ENCODE measurements at regions not wholly inside any gene's neighbourhood (a gene's known extent, or its start where the extent isn't known, plus 50 kb on each side); places are given as distances from the start of the nearest gene placed in this dataset.
"Not testable (repeated sequence)": the region's sequence is repeated elsewhere in the genome, so short reads cannot be mapped to it uniquely, and the experiment has no call there.

DNA sequence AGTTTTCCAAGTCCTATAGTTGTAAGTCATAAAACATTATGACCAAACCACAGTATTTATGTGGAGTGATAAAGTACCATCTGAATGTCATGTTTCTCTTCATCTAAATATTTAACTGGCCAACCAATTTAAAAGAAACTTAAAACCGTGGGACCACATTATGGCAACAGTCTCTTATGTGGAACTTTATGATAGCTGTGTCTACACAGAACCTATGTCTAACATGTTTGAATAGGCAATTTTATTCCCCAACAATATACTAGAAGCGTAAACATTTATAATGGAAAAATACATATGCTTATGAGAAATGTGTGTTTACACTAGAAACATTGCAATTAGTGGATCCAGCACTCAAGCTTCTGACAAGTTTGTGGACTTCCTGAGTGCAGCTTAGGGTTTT, 680.7 kb downstream of the REEP3 start:
- ATAC-seq (ENCODE audit: low FRiP score), result no peak
- intact Hi-C loops (cut with DNase I), result no loop called here
- no peaks in the 10 kb centered on the region for H3K27me3 ChIP-seq (ENCODE audit: control insufficient read depth in 1 of 2, insufficient read depth in 2 of 2, low read length in 1 of 2)
- 79 to 85% methylated on average over 2 of the region's 2 CpGs for WGBS, 2 donors
- no peak for DNase-seq
- H3K36me3 ChIP-seq (ENCODE audit: control insufficient read depth in 1 of 2, insufficient read depth in 2 of 2, low read length in 1 of 2), result no peaks in the 10 kb centered on the region
- H3K4me3 ChIP-seq (ENCODE audit: low read length in 2 of 2), result no peak overlapping the region
- H3K27ac ChIP-seq (ENCODE audit: low read depth in 1 of 2, low read length in 2 of 2), result no peak overlapping the region
- H3K9me3 ChIP-seq (ENCODE audit: control insufficient read depth, low read length), result no peaks in the 10 kb centered on the region
- H3K4me1 ChIP-seq (ENCODE audit: control insufficient read depth in 1 of 2, insufficient read depth in 2 of 2, low read length in 2 of 2), result no peaks in the 10 kb centered on the region

DNA sequence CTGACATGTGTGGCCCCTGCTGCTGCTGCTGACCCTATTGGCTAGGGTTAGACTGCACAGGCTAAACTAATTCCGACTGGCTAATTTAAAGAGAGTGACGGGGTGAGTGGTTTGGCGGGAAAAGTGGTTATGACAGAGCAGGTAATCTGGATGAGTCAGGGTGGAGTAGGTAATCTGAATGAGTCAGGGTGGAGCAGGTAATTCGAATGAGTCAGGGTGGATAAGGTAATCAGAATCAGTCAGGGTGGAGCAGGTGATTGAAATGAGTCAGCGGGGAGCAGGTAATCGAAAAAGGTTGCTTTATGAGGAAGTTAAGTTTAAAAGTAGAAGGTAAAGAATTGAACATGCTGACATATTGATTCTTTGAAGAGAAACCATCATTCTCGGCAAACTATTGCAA, 683.3 kb downstream of the REEP3 start:
- H3K27ac ChIP-seq (ENCODE audit: low read depth in 1 of 2, low read length in 2 of 2); H3K4me3 ChIP-seq (ENCODE audit: low read length in 2 of 2); intact Hi-C loops (cut with DNase I); H3K9me3 ChIP-seq (ENCODE audit: control insufficient read depth, low read length); ATAC-seq (ENCODE audit: low FRiP score); DNase-seq; H3K27me3 ChIP-seq (ENCODE audit: control insufficient read depth in 1 of 2, insufficient read depth in 2 of 2, low read length in 1 of 2); H3K4me1 ChIP-seq (ENCODE audit: control insufficient read depth in 1 of 2, insufficient read depth in 2 of 2, low read length in 2 of 2); H3K36me3 ChIP-seq (ENCODE audit: control insufficient read depth in 1 of 2, insufficient read depth in 2 of 2, low read length in 1 of 2): not testable (repeated sequence)
- 92% methylated on average over 7 of the region's 7 CpGs for WGBS, 2 donors

DNA sequence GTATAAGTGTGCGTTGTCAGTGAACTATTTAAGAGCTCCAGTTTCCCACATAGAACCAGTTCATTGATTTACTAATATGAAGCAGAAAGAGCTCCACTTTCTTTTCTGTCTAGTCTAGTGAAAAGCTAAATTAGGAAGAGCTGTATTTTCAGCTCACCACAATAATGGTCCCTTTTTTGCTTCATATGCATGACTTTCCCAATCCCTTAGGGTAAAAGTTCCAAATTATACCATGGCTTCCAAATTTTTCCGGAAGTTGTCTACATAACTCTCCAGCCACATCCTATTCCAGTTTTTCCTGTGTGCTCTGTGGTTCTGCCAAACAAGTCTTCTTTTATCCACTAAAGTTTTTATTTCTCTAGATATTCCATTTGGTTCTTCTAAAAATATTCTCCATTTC, 685.2 kb downstream of the REEP3 start:
- H3K4me3 ChIP-seq (ENCODE audit: low read length in 2 of 2), result no peak overlapping the region
- H3K36me3 ChIP-seq (ENCODE audit: control insufficient read depth in 1 of 2, insufficient read depth in 2 of 2, low read length in 1 of 2), result no peaks in the 10 kb centered on the region
- peaks cover 0 to 1% of the 10 kb centered on the region in 2 donors for H3K4me1 ChIP-seq (ENCODE audit: control insufficient read depth in 1 of 2, insufficient read depth in 2 of 2, low read length in 2 of 2)
- peak overlapping the region in 1 of 2 donors; percentile 18 for H3K27ac ChIP-seq (ENCODE audit: low read depth in 1 of 2, low read length in 2 of 2)
- H3K9me3 ChIP-seq (ENCODE audit: control insufficient read depth, low read length), result no peaks in the 10 kb centered on the region
- ATAC-seq (ENCODE audit: low FRiP score) (no peak), DNase-seq (no peak)
- 44 to 50% methylated on average over 2 of the region's 2 CpGs for WGBS, 2 donors
- H3K27me3 ChIP-seq (ENCODE audit: control insufficient read depth in 1 of 2, insufficient read depth in 2 of 2, low read length in 1 of 2), result no peaks in the 10 kb centered on the region
- intact Hi-C loops (cut with DNase I), result no loop called here

DNA sequence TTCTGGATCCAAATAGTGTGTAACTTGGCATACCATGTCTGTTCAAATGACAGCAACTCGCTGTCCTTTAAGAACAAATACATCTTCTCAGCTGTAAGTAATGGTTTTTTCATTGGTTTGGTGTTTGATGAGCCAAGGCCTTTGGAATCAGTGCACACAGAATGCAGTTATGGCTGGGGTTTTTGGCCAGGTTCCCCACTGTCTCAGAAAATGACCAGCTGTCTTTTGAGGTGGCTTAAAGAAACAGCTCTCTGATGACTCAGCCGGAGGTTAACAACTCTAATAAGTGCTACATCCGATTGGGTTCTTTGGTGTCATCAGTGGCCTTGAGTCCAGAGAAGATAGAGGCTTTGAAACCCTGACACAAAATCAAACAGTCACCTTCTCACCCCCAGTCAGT, 688.4 kb downstream of the REEP3 start:
- ATAC-seq (ENCODE audit: low FRiP score) (no peak), DNase-seq (no peak)
- H3K4me1 ChIP-seq (ENCODE audit: control insufficient read depth in 1 of 2, insufficient read depth in 2 of 2, low read length in 2 of 2), result peaks cover 0 to 3% of the 10 kb centered on the region in 2 donors
- no peaks in the 10 kb centered on the region for H3K36me3 ChIP-seq (ENCODE audit: control insufficient read depth in 1 of 2, insufficient read depth in 2 of 2, low read length in 1 of 2)
- H3K27ac ChIP-seq (ENCODE audit: low read depth in 1 of 2, low read length in 2 of 2), result peak overlapping the region in 1 of 2 donors; percentile 82
- WGBS, 2 donors, result 13 to 17% methylated on average over 3 of the region's 3 CpGs
- no peaks in the 10 kb centered on the region for H3K27me3 ChIP-seq (ENCODE audit: control insufficient read depth in 1 of 2, insufficient read depth in 2 of 2, low read length in 1 of 2)
- H3K4me3 ChIP-seq (ENCODE audit: low read length in 2 of 2), result no peak overlapping the region
- H3K9me3 ChIP-seq (ENCODE audit: control insufficient read depth, low read length), result no peaks in the 10 kb centered on the region
- intact Hi-C loops (cut with DNase I), result no loop called here

DNA sequence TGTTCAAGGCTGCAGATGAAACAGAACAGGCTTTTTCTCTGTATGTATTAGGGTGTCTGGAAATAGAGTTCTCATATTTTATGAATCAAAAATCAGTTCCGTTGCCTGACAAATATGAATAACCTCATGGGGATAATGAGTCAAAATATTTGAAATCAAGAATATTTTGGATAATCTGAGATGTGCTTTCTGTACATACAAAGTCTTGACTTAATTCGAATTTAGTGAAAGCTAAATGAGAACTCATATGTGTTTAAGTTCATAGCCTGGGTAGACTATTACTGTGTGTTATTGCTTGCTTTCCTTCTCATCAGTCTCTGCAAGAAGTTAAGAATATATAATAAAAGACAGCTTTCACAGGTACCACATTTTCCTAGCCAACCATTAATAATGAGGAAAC, 689.0 kb downstream of the REEP3 start:
- intact Hi-C loops (cut with DNase I), result no loop called here
- ATAC-seq (ENCODE audit: low FRiP score) (no peak), DNase-seq (no peak)
- Histone ChIP-seq H3K27me3 (ENCODE audit: control insufficient read depth in 1 of 2, insufficient read depth in 2 of 2, low read length in 1 of 2) (no peaks in the 10 kb centered on the region), H3K27ac (ENCODE audit: low read depth in 1 of 2, low read length in 2 of 2) (peak overlapping the region in 1 of 2 donors; percentile 82), H3K4me1 (ENCODE audit: control insufficient read depth in 1 of 2, insufficient read depth in 2 of 2, low read length in 2 of 2) (peaks cover 0 to 3% of the 10 kb centered on the region in 2 donors), H3K9me3 (ENCODE audit: control insufficient read depth, low read length) (no peaks in the 10 kb centered on the region), H3K36me3 (ENCODE audit: control insufficient read depth in 1 of 2, insufficient read depth in 2 of 2, low read length in 1 of 2) (no peaks in the 10 kb centered on the region), H3K4me3 (ENCODE audit: low read length in 2 of 2) (no peak overlapping the region)
- WGBS, 2 donors, result 65 to 69% methylated on average over 2 of the region's 2 CpGs

DNA sequence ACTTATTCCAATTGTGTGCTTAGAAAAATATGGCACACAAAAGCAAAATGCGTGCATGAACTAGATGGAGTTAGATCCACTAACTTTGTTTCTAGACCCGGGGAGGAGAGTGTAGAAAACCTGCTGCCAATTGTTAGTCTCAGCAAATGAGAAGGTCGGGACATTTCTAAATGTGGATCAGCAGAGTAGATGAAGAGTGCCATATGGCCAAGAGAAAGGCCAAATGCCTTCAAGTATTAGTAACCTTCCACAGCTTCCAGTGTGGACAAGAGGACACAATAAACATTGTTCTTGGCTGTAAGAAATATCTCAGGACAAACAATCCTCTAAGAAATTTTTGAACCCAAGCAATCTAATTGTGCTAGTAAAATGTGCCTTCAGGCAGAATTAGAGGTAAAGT, 690.3 kb downstream of the REEP3 start:
- Histone ChIP-seq H3K27ac (ENCODE audit: low read depth in 1 of 2, low read length in 2 of 2) (peak overlapping the region in 1 of 2 donors; percentile 67), H3K36me3 (ENCODE audit: control insufficient read depth in 1 of 2, insufficient read depth in 2 of 2, low read length in 1 of 2) (no peaks in the 10 kb centered on the region), H3K4me1 (ENCODE audit: control insufficient read depth in 1 of 2, insufficient read depth in 2 of 2, low read length in 2 of 2) (peaks cover 0 to 3% of the 10 kb centered on the region in 2 donors), H3K27me3 (ENCODE audit: control insufficient read depth in 1 of 2, insufficient read depth in 2 of 2, low read length in 1 of 2) (no peaks in the 10 kb centered on the region), H3K9me3 (ENCODE audit: control insufficient read depth, low read length) (no peaks in the 10 kb centered on the region), H3K4me3 (ENCODE audit: low read length in 2 of 2) (no peak overlapping the region)
- ATAC-seq (ENCODE audit: low FRiP score) (no peak), DNase-seq (no peak)
- intact Hi-C loops (cut with DNase I), result no loop called here
- 6 to 8% methylated on average over 3 of the region's 3 CpGs for WGBS, 2 donors

DNA sequence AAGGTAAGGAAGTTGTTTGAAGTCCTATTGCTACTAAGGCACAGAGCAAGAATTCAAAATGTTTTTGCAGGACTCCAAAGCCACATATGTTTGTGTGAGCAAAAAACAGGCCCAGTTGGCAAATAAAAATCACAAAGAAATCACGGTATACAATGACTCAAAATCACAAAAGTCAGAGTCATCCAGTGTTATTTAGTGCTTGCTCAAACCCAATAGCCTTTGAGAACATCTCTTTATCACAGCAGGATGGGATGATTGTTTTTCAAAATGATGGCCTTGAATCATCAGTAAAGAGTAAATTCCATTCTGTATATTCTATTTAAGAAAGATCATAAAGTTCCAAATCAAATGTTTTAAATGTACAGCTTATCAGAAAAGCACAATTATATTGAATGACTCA, 693.9 kb downstream of the REEP3 start:
- DNase-seq, result no peak
- Histone ChIP-seq H3K27me3 (ENCODE audit: control insufficient read depth in 1 of 2, insufficient read depth in 2 of 2, low read length in 1 of 2) (no peaks in the 10 kb centered on the region), H3K4me1 (ENCODE audit: control insufficient read depth in 1 of 2, insufficient read depth in 2 of 2, low read length in 2 of 2) (peaks cover 0 to 2% of the 10 kb centered on the region in 2 donors), H3K27ac (ENCODE audit: low read depth in 1 of 2, low read length in 2 of 2) (no peak overlapping the region), H3K4me3 (ENCODE audit: low read length in 2 of 2) (no peak overlapping the region), H3K36me3 (ENCODE audit: control insufficient read depth in 1 of 2, insufficient read depth in 2 of 2, low read length in 1 of 2) (no peaks in the 10 kb centered on the region), H3K9me3 (ENCODE audit: control insufficient read depth, low read length) (no peaks in the 10 kb centered on the region)
- intact Hi-C loops (cut with DNase I), result no loop called here
- 47 to 57% methylated on average over 1 of the region's 1 CpG for WGBS, 2 donors
- ATAC-seq (ENCODE audit: low FRiP score), result no peak

DNA sequence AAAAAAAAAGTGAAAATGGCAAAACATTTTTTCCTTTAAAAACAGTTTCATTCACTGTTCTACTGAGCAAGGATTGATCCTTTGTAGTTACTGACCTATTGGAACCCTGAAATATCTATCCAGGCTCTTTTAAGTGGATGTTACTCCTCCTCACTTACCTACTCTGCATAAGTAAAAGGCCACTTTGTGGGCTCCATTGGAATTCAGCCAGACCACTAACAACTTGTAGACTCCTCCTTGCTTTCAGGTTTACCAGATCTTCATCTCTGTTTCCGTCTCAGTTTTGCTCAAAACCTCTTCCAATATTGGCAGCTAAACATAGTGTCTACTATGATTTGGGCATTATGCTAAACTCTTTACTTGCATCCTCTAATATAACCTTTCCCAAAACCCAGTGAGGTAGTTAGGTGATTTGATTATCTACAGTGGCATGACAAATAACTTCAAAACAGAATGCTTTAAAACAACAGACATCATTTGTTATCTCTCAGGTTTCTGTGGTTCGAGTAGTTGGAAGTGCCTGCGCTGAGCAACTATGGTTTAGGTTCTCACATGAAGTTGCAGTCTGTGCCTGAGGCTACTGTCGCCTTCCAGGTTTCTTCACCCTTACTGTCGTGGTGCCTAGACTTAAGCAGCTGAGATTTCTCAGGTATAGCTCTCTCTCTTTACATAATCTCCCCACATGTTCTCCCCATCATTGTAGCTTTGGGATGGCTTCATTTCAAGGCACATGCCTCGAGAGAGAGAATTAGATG, 698.2 kb downstream of the REEP3 start:
- Histone ChIP-seq H3K36me3 (ENCODE audit: control insufficient read depth in 1 of 2, insufficient read depth in 2 of 2, low read length in 1 of 2) (no peaks in the 10 kb centered on the region), H3K4me1 (ENCODE audit: control insufficient read depth in 1 of 2, insufficient read depth in 2 of 2, low read length in 2 of 2) (no peaks in the 10 kb centered on the region), H3K9me3 (ENCODE audit: control insufficient read depth, low read length) (no peaks in the 10 kb centered on the region), H3K27me3 (ENCODE audit: control insufficient read depth in 1 of 2, insufficient read depth in 2 of 2, low read length in 1 of 2) (no peaks in the 10 kb centered on the region), H3K4me3 (ENCODE audit: low read length in 2 of 2) (no peak overlapping the region), H3K27ac (ENCODE audit: low read depth in 1 of 2, low read length in 2 of 2) (no peak overlapping the region)
- WGBS, 2 donors, result 77 to 78% methylated on average over 6 of the region's 6 CpGs
- DNase-seq, result no peak
- no peak for ATAC-seq (ENCODE audit: low FRiP score)
- intact Hi-C loops (cut with DNase I), result no loop called here

DNA sequence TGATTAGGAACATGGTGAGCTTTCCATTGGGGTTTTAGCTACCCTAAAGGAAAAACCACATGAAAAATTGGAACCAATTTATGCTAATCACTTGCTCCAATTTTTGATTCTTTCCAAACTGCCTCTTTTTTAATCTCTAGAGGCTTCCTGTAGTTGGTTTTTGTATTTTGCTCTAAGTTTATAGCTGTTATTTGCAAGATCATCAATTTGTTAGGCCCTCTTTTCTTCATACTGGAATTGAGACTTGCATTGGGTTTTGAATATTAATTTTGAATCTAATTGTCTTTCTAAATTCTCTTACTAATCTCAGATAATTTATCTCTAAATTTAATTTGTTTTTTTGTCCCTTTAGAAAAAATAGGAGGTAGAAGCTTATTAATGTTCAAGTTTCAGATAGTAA, 713.3 kb downstream of the REEP3 start:
- DNase-seq, result no peak

More for the DNA sequence above, 713.3 kb downstream of the REEP3 start:
- Histone ChIP-seq H3K4me3 (ENCODE audit: low read length in 2 of 2) (no peak overlapping the region), H3K9me3 (ENCODE audit: control insufficient read depth, low read length) (no peaks in the 10 kb centered on the region), H3K4me1 (ENCODE audit: control insufficient read depth in 1 of 2, insufficient read depth in 2 of 2, low read length in 2 of 2) (no peaks in the 10 kb centered on the region), H3K27ac (ENCODE audit: low read depth in 1 of 2, low read length in 2 of 2) (no peak overlapping the region), H3K36me3 (ENCODE audit: control insufficient read depth in 1 of 2, insufficient read depth in 2 of 2, low read length in 1 of 2) (no peaks in the 10 kb centered on the region), H3K27me3 (ENCODE audit: control insufficient read depth in 1 of 2, insufficient read depth in 2 of 2, low read length in 1 of 2) (no peaks in the 10 kb centered on the region)
- ATAC-seq (ENCODE audit: low FRiP score), result no peak
- intact Hi-C loops (cut with DNase I), result no loop called here

Measured in aorta (tissue), 5 donors.